Testis (tissue), 2 donors: ENCODE measurements at regions not wholly inside any gene's neighbourhood (a gene's known extent, or its start where the extent isn't known, plus 50 kb on each side); places are given as distances from the start of the nearest gene placed in this dataset.

Experiments used
- CTCF ChIP-seq, 3 experiments: fragments of 450-650 bp in 2 of 3; fragments of 200-600 bp in 1 of 3; sonication (generic) in 1 of 3; IDR thresholded peaks; one replicate each; pipeline ENCODE4 v1.5.1; 2016 to 2019; ENCODE audit warnings: antibody characterized with exemption in 3 of 3, mild to moderate bottlenecking in 2 of 3, moderate library complexity in 1 of 3
- POLR2A ChIP-seq: fragments of 450-650 bp; IDR thresholded peaks from one replicate; pipeline ENCODE4 v1.6.1; 2017; ENCODE audit warnings: antibody characterized with exemption, mild to moderate bottlenecking, moderate library complexity

GRCh38 chrX:39311646-39312045 lies 510.4 kb downstream of the MID1IP1 start:
- TF ChIP-seq CTCF (IDR thresholded peaks at IDR 0.05) (no peak), POLR2A (no peak)
